GM12875 (cell line): ENCODE measurements at regions not wholly inside any gene's neighbourhood (a gene's known extent, or its start where the extent isn't known, plus 50 kb on each side); places are given as distances from the start of the nearest gene placed in this dataset.
"Not testable (repeated sequence)": the region's sequence is repeated elsewhere in the genome, so short reads cannot be mapped to it uniquely, and the experiment has no call there.

Experiments
- H3K4me3 ChIP-seq: one replicate; pipeline ENCODE4 v1.5.1; 2011; ENCODE audit warnings: low read depth, low read length, control low read depth
- TF ChIP-seq, protein P1 (sequence below): IDR thresholded peaks from 2 replicates; pipeline ENCODE4 v1.5.1; 2011; ENCODE audit warnings: low read depth, mild to moderate bottlenecking, control low read depth, inconsistent platforms, low read length, moderate library complexity, borderline replicate concordance; ENCODE audit not compliant: insufficient read depth

DNA sequence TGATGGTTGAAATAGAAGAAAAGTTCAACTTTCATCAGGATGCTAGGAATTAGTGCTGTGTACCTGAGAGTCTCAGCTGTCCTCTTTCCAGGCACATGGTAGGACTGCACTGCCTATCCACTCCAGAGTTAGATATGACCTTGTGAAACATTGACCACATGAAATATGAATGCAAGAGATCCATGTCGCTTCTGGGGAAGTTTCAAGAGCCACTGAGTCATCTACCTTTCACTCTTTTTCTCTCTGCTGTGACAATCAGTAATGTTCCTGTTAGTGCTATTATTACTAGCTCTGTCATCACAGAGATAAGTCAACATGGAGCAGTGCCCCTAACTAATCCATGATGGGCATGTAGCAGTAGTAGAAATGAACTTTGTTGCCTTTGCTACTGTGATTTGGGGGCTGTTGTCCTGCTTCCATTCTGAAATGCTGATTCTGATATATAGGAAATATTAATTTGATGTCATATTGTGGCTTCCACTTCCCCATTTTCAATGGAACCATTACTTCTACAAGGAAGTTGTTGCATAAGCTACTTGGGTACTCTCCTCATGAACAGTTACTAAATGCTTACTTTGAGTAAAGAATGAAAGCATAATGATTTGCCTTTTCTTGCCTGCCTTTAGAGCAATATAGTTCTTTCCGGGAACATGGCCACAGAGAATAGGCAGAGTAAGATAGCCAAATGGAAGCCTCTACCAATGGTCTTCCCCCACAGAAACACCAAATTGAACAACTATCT, 192.8 kb upstream of the ZNF521 start:
- no peak overlapping the region for H3K4me3 ChIP-seq
- TF ChIP-seq, protein P1, sequence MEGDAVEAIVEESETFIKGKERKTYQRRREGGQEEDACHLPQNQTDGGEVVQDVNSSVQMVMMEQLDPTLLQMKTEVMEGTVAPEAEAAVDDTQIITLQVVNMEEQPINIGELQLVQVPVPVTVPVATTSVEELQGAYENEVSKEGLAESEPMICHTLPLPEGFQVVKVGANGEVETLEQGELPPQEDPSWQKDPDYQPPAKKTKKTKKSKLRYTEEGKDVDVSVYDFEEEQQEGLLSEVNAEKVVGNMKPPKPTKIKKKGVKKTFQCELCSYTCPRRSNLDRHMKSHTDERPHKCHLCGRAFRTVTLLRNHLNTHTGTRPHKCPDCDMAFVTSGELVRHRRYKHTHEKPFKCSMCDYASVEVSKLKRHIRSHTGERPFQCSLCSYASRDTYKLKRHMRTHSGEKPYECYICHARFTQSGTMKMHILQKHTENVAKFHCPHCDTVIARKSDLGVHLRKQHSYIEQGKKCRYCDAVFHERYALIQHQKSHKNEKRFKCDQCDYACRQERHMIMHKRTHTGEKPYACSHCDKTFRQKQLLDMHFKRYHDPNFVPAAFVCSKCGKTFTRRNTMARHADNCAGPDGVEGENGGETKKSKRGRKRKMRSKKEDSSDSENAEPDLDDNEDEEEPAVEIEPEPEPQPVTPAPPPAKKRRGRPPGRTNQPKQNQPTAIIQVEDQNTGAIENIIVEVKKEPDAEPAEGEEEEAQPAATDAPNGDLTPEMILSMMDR = no peak

DNA sequence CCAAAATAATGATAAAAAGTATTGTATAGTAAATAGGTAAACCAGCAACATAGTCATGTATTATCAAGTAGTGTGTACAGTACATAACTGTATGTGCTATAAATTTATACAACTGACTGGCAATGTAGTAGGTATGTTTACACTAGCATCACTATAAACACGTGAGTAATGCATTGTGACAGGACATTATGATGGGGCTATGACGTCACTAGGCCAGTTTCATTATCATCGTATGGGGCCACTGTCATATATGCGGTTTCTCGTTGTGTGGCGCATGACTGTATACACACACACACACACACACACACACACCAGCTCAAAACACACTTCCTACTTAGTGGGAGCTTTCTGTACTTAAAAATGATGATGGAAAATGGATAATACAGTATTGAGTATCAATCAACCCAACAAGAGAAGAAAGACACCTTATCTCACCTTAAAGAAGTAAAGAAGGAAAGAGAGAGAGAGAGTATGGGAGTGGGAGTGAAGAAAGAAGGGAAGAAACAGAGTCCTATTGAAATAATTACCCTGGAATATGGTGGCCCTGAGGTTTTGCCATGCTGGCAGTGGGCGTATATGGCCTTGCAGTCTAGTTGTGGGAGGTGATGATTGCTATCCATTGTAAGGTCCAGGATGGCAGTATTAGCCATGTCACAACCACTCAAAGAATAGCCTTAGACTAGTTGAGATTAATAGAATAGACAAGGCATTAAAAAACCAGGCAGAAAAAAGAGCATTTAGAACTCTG, 186.4 kb upstream of the ZNF521 start:
- H3K4me3 ChIP-seq = no peak overlapping the region
- TF ChIP-seq, protein P1 = no peak

DNA sequence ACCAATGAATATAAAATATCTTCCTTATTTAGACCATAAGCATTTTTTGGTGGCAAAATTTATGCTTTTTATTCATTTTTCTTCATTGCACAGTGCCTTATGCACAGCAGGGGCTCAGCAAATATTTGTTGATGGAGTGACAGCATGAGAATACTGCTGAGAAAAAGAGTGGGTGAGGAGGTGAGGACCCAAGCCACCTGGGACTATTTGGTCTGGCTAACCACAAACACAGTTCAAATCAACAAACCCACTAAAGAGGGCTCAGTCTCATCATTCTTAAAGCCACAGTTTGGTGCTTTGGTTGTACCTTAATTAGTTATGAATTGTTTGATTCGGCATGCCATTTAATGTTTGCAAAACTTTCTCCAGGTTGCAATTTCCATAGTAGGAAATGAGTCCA, 183.5 kb upstream of the ZNF521 start:
- no peak overlapping the region for H3K4me3 ChIP-seq
- TF ChIP-seq, protein P1 = no peak

DNA sequence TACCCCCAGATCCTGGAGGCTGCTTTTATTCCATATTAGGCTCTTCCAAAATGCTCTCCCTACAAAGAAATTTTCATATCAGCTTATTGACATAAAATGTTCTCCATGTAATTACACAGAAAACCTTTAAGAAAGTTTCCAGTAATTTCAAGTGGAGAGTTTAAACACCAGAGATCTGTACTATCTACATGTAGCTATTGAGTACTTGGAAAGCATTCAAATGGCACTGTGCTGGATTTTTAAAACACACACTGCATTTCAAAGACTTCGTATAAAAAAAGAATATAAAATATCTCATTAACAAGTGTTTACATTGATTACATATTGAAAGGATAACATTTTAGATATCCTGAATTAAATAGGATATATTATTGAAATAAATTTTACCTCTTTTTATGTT, 182.4 kb upstream of the ZNF521 start:
- TF ChIP-seq, protein P1 = no peak
- no peak overlapping the region for H3K4me3 ChIP-seq

DNA sequence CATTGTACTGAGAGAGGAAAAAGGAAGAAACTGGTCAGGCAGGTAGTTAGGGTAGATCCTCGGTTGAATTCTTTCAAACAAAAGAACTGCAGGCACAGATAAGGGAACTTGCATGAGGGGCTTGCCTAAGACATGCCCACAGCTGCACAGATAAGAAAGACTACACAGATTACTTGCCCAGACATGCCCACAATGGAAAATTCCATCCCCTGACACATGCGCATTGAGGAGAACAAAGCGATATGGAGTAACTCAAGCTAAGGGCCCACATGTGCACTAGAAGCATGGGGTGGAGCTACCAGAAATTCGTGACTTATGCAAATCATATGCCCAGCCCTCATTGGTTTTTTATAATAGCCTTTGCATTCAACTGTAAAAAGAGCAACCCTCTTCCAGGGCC, 181.3 kb upstream of the ZNF521 start:
- TF ChIP-seq, protein P1 = no peak
- H3K4me3 ChIP-seq = no peak overlapping the region

DNA sequence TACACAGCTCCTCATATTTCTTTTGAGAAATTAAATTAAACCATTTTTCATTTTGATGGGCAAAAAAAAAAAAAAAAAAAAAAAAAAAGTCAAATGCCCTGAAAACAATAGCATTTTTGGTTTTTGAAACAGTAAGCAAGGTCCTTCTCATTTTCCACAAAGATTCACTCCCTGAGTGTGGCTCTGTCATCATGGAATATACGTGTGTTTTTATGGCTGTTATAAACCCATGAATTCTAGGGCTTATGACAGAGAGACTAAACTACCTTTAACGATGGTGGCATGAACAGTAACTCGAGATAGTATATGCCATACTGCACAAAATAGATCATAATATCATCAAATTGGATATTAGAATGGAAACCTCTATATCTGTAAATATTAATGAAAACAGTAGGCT, 179.2 kb upstream of the ZNF521 start:
- no peak overlapping the region for H3K4me3 ChIP-seq
- TF ChIP-seq, protein P1 = no peak

DNA sequence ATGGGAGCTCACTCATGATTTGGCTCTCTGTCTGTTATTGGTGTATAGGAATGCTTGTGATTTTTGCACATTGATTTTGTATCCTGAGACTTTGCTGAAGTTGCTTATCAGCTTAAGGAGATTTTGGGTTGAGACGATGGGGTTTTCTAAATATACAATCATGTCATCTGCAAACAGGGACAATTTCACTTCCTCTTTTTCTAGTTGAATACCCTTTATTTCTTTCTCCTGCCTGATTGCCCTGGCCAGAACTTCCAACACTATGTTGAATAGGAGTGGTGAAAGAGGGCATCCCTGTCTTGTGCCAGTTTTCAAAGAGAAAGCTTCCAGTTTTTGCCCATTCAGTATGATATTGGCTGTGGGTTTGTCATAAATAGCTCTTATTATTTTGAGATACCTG, 173.8 kb upstream of the ZNF521 start:
- not testable (repeated sequence) for H3K4me3 ChIP-seq
